VCaP (cell line): ENCODE measurements at regions not wholly inside any gene's neighbourhood (a gene's known extent, or its start where the extent isn't known, plus 50 kb on each side); places are given as distances from the start of the nearest gene placed in this dataset.

Source experiments
- H3K27ac ChIP-seq: fragments of 450-650 bp; 2 replicates; pipeline ENCODE4 v1.5.1; 2017
- CTCF ChIP-seq: fragments of 450-650 bp; conservative IDR thresholded peaks from 2 replicates; pipeline ENCODE4 v1.5.1; 2017; ENCODE audit warnings: mild to moderate bottlenecking, moderate library complexity

- no peak for TF ChIP-seq CTCF
- H3K27ac ChIP-seq: no peak overlapping the region
These were observed 58.8 kb upstream of the FIGN start for GRCh38 chr2:163794635-163795034.
